Fibroblast of villous mesenchyme (primary cell): ENCODE measurements at regions not wholly inside any gene's neighbourhood (a gene's known extent, or its start where the extent isn't known, plus 50 kb on each side); places are given as distances from the start of the nearest gene placed in this dataset.

Source experiments
- DNase-seq: peaks from one replicate; pipeline ENCODE4 v3.0.0-alpha.2; 2010; ENCODE audit warnings: low read depth
- H3K4me3 ChIP-seq: 2 replicates; pipeline ENCODE4 v1.5.1; 2011; ENCODE audit warnings: low read depth, mild to moderate bottlenecking, low read length
- CTCF ChIP-seq: IDR thresholded peaks from 2 replicates; pipeline ENCODE4 v1.5.1; 2012; ENCODE audit warnings: low read depth, mild to moderate bottlenecking, low read length; ENCODE audit not compliant: insufficient read depth

- TF ChIP-seq CTCF = no peak
- DNase-seq = no peak
- no peak overlapping the region for H3K4me3 ChIP-seq
These were observed 52.3 kb upstream of the OR5P2 start for GRCh38 chr11:7849018-7849417.
